ENCODE measurements at regions not wholly inside any gene's neighbourhood (a gene's known extent, or its start where the extent isn't known, plus 50 kb on each side); places are given as distances from the start of the nearest gene placed in this dataset.

DNA sequence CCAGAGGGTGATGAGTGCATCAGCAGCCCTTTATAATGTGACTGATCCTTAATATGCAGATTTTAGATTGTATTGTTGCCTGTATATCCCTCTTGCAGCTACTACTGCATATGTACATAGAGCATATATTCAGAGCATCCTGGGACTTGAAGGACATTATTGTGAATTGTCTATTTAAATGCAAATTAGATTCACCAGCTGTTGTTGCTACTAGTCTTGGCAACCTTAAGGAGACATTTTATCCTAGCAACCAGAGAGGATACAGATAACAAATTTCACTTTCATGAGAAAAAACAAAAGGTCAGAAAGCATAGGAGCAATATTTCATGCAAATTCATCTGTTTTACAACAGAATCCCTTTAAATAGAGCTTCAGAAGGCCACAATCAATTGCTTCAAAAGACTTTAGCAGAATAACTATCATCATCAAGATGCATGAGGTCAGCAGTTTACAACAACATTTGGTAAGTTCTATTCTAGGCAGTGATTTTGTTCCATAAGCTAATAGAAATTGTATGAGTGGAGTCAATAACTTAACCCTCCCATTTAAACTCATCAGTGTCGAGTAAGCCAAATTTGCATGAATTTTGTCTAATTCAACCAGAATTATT is 148.6 kb downstream of the GC start:
- TF ChIP-seq CTCF (conservative IDR thresholded peaks at IDR 0.05 in 1 of 2, IDR thresholded peaks at IDR 0.05 in 1 of 2; ENCODE audit: extremely low read depth in 1 of 2, insufficient read depth in 1 of 2, low read depth in 1 of 2, low read length in 2 of 2) (no peak), EZH2 (IDR thresholded peaks at IDR 0.05; ENCODE audit: borderline replicate concordance, low read length) (no peak)

All from mammary epithelial cell (primary cell).